DMS 273 treated with DMSO at 0.1 percent for 48 hours (cell line): ENCODE measurements at regions not wholly inside any gene's neighbourhood (a gene's known extent, or its start where the extent isn't known, plus 50 kb on each side); places are given as distances from the start of the nearest gene placed in this dataset.

ENCODE experiments used
- DNase-seq: peaks from one replicate; lab custom pipeline; 2025; lab: John Stamatoyannopoulos, UW

GRCh38 chr13:62096652-62097051, 681.0 kb upstream of the PCDH20 start:
- no peak for DNase-seq

DNA sequence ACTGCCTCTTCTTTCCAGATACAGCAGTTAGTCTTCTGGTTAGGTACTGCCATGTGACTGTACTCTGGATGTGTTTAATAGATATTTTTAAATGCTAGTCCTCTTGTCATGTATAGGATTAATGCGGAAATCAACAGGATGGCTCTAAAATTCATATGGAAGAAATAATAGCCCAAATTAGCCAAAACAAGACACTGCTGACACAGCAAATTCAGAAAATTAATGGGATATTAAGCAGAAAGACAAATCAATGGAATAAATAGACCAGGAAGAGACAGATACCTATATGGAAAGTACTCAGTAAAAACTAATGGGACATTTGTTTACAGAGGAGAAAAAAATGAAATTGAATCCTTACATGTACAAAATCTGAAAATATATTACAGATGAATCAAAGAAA, 679.3 kb upstream of the PCDH20 start:
- no peak for DNase-seq

GRCh38 chr13:62093984-62094780, 678.5 kb upstream of the PCDH20 start:
- DNase-seq: no peak

- no peak for DNase-seq
Measured at GRCh38 chr13:62092949-62093348, 677.3 kb upstream of the PCDH20 start.

DNA sequence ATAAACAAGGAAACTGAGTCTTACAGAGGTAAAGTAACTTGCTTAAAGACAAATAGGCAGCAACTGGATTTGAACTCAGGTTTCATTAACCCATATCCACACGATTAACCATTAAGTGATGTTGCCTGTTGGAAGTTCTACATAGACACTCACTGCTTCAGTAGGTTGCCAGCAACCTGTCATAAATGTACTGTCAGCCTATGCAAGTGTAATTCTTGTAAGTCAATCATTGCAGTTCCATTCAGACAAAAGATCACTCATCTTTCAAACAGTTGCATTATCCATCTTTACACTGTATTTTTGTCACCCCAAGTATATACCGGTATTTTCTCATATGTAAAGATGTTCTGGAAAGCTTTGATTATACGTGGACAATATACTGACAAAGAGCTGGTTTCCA, 676.9 kb upstream of the PCDH20 start:
- no peak for DNase-seq

DNA sequence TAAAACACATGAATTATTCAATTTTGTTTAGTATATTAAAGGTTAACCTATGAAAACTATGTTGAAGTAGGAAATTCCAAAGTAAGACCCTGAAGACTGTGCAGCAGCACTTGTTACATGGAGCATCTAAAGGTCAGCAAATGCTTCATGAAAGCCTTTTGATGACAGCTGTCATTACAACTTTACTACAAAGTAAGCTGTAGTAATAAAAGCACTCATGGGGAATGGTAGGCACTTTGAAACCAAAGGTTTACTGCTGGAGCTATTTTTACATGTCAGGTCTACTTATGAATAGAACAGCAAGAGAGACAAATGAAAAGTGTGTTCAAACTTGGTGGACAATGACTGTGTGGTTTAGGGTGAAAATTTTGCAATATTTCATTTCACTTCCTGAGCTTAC, 672.5 kb upstream of the PCDH20 start:
- DNase-seq: no peak

GRCh38 chr13:62087124-62087523, 671.5 kb upstream of the PCDH20 start:
- DNase-seq: no peak

DNA sequence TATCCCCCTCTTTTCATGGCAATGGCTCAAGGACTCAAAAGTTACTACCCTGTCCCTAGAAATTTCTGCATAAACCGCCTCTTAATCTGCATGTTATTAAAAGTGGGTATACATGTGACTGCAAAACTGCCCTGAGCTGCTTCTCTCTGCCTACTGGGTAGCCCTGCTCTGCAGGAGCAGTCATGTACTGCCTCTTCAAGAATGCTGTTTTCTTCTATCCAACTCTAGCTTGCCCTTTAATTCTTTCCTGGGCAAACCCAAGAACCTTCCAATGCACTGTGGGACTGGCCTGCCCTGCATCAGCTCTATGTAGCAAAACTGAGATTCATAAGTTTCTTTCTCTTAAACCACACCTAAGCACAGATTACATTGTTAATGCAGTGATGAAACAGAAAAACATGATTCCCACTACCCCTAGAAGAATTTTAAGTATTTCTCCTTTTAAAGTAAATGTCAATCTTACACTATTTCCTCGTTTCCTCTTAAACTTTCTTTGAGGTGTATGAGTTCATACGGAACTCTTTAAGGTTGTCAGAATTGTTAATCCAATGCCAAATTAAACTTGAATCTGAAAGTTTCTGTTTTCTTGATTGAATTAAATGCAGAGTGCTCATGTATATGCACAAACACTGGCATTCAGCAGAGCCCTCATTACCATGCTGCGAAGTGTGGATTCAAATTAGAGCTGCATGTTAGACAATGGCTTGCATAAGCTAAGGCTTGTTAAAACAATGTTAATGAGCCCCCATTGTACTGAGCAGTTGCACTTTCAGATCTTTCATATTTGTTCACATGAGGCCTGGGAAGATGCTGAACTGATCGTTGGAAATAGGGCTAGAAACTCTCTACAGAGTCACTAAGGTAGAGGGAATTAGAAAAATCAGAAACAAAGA, 669.9 kb upstream of the PCDH20 start:
- DNase-seq: no peak

DNA sequence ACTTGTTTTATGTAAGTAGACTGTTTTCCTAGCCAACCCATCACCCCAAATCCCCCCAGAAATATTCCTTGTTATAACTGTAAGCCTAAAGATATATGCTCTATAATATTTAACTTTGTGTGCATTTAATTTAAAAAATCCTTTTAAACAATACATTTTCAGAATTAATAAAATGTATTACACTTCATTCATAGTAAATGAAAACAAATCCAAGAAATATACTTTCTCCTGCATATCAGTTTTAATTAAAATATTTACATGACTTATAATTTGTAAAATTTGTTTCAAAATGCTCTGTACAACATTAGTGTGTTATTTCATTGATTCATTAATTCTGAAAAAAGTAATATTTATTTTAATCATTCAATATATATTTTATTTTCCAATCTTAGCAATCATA, 669.1 kb upstream of the PCDH20 start:
- no peak for DNase-seq

DNA sequence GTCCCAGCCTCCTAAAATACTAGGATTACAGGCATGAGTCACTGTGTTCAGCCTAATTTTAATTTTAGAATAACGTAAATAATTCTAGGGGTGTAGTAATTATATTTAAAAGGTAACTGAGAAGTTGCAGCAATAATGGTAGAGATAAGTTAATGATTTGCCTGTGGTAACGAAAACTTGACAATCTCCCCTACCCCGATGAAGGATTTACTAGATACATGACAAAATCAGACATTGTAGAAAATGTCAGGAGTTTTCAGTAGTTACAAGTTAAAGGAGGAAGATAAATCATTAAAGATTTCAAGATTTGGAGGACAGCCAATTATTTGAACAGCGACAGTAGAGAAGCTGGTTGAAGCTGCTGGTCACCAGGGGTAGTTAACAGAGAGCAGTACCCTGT, 652.2 kb upstream of the PCDH20 start:
- DNase-seq: no peak

DNA sequence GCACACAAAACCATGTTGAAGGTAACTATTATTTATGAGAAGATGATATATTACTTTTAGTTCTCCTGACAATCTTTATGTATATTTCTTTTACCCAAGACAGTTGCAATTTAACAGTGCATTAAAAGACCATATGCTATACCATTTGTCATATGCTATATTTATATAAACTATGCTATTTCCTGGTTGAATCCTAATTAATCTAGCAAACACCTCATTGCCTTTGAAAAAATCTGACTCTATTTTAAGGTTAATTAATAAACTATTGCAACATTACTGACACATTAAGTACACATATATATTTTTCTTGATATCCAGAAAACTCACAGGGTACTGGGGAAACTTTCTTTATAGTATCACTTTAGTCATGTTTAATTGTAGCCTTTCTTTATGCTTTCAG, 649.4 kb upstream of the PCDH20 start:
- no peak for DNase-seq

DNA sequence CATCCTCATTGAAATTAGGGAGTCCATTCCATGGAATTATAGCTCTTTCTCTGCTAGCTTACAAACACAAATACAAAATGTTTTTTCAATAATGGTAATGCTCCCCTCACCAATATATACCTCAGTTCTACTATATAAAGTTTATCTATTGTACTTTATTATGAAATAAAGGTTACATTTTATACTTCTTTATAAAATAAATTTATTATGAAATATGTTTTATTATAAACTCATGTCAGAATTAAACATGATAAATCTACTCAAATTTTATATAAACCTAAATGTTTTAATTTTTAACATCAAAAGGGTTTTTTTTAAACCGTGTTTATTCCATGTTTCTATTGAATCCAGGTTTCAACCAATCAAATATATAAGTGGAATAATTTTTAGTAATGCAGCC, 646.1 kb upstream of the PCDH20 start:
- DNase-seq: no peak

- no peak for DNase-seq
Measured at GRCh38 chr13:62060570-62060969, 644.9 kb upstream of the PCDH20 start.

DNA sequence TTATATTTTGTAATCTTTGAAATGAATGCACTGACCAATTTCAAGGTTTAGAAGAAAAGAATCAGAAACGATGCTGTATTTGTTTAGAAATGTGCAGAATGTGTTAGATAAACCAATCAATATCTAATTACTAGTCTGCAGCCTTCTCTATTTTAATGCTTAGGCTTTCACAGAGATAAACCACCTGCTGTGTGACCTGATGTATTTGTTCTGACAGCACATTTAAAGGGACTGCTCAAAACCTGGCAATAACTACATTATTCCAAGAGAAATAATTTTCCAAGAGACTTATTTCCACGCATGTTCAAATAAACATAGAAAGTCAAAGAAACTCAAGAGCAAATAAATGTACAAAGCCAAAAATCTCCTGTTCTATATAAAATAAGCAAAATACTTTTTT, 641.6 kb upstream of the PCDH20 start:
- no peak for DNase-seq

- DNase-seq: no peak
Measured at GRCh38 chr13:62049992-62050391, 634.3 kb upstream of the PCDH20 start.

DNA sequence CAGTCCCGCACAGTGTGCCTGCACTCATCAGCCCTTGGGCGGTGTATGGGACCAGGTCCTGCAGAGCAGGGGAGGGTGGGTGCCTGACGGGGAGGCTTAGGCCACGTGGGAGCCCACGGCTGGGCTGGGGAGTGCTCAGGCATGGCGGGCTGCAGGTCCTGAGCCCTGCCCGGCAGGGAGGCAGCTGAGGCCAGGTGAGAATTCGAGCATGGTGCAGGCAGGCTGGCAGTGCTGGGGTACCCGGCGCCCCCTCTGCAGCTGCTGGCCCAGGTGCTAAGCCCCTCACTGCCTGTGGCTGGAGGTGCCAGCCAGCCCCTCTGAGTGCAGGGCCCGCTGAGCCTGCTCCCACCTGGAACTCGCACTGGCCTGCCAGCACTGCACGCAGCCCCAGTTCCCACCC, 630.9 kb upstream of the PCDH20 start:
- no peak for DNase-seq

GRCh38 chr13:62043600-62043999, 628.0 kb upstream of the PCDH20 start:
- DNase-seq: no peak

DNA sequence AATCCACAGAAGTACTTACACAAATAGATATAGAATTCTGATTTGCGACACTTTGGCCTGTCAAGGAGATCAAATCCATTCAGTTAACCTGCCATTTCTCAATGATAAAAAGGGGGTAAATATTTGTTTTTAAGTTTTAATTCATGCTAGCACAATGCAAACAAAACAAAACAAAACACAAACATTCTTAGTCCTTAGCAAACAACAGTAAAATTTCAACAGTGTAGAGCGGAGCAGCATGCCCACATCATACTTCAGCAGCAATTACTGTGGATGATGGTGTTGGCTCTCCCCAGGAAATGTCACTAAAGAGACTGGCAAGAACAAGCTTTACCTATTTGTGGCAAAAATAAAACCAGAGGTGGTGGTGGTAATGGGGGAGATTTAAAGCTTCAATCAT, 625.2 kb upstream of the PCDH20 start:
- DNase-seq: no peak

DNA sequence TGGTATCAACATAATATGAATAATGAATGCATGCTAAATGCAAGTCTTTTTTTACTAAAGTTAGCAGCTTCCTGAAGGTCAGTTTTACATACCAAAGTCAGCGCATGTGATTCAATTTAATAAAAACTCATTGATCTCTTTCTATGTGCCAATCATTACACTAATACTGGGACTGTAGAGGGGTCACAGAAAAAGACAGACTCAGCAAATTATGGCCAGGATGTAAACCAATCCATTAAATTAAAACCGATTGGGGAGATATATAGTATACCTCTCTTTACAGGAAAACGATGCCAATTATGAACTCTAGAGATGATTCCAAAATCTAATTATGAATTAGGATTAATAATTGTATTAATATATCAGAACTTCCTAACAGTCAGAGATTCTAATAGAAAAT, 624.4 kb upstream of the PCDH20 start:
- no peak for DNase-seq

GRCh38 chr13:62038214-62038613, 622.6 kb upstream of the PCDH20 start:
- DNase-seq: no peak

DNA sequence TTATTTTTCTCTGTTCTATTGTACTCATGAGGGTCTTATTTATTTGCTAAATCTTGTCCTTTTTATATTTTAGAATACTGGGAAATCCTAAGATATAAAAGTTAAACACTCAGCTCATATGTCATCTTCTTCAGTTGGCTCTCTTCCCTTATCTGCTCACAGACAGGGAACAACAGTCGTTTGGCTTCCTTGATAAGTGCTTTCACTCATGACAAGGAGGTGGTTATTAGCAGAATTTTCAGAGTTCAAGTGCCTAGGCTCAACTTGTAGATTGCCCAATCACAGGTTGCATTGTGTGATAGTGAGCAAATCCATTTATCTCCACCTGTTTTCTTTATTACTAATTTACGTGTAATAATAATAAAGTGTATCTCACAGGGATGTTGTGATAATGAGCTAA, 620.3 kb upstream of the PCDH20 start:
- no peak for DNase-seq

- DNase-seq: no peak
Measured at GRCh38 chr13:62033934-62034333, 618.3 kb upstream of the PCDH20 start.

DNA sequence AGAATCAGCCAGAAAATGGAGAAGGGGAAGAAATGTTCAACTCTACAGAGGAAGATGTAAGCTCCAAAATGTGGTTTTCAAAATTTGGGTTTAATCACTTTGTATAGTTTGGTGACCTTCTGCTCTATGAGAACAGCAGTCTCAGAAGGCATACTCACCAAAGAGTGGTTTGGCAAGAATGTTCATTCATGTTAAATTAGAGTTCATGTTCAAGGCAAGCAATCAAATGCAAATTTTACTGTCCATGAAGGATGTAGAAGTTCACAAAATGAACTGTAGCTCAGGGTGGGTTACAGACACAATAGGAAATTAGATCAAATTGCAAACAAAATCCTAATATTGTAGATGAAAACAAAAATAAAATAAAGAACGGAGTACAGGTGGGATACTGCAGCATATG, 606.7 kb upstream of the PCDH20 start:
- DNase-seq: no peak
